ENCODE measurements at regions not wholly inside any gene's neighbourhood (a gene's known extent, or its start where the extent isn't known, plus 50 kb on each side); places are given as distances from the start of the nearest gene placed in this dataset.
"Not testable (repeated sequence)": the region's sequence is repeated elsewhere in the genome, so short reads cannot be mapped to it uniquely, and the experiment has no call there.

GRCh38 chr18:57882465-57882864 lies 79.3 kb upstream of the ATP8B1 start:
- no peaks in the 10 kb centered on the region for H3K36me3 ChIP-seq (replicated peaks; ENCODE audit: insufficient read depth, low read length)
- no peaks in the 10 kb centered on the region for H3K27me3 ChIP-seq (replicated peaks; ENCODE audit: insufficient read depth, low read length)
- no peaks in the 10 kb centered on the region for H3K79me2 ChIP-seq (ENCODE audit: low read length)
- no peak overlapping the region for H3K27ac ChIP-seq (ENCODE audit: low read length)
- no peak overlapping the region; the same call in 1 of the 2 replicates for H2AFZ ChIP-seq (ENCODE audit: low read length)
- TF ChIP-seq EZH2phosphoT487 (IDR thresholded peaks at IDR 0.05; ENCODE audit: low read length): no peak
- no peak for TF ChIP-seq EZH2 (optimal IDR thresholded peaks at IDR 0.05; ENCODE audit: low read depth, low read length)
- TF ChIP-seq CTCF (IDR thresholded peaks at IDR 0.05; ENCODE audit: low read length): no peak
- no peak overlapping the region for H3K4me3 ChIP-seq (ENCODE audit: low read length)
- peak overlapping the region; percentile 45; the same call in 1 of the 2 replicates for H3K4me2 ChIP-seq (ENCODE audit: low read depth, low read length)
- H3K9me2 ChIP-seq (replicated peaks; ENCODE audit: insufficient read depth, low read length): no peaks in the 10 kb centered on the region
- H3K4me1 ChIP-seq (ENCODE audit: low read length): 0 out of 2 replicates have a peak, but pooled peaks cover 3% of the 10 kb centered on the region
- DNase-seq: no peak
- no peak overlapping the region for H3K9ac ChIP-seq (ENCODE audit: low read length)
- no peaks in the 10 kb centered on the region for H3F3A ChIP-seq (ENCODE audit: insufficient read depth, low read length)
- H3K9me3 ChIP-seq (replicated peaks; ENCODE audit: insufficient read depth, low read length): no peaks in the 10 kb centered on the region
- no peaks in the 10 kb centered on the region for H4K20me1 ChIP-seq (ENCODE audit: insufficient read depth, low read length)

- Histone ChIP-seq H3K4me2 (ENCODE audit: low read depth, low read length) (peak overlapping the region; percentile 45; the same call in 1 of the 2 replicates), H3F3A (ENCODE audit: insufficient read depth, low read length) (no peaks in the 10 kb centered on the region), H3K9me3 (replicated peaks; ENCODE audit: insufficient read depth, low read length) (no peaks in the 10 kb centered on the region), H3K36me3 (replicated peaks; ENCODE audit: insufficient read depth, low read length) (no peaks in the 10 kb centered on the region), H3K79me2 (ENCODE audit: low read length) (no peaks in the 10 kb centered on the region), H3K27me3 (replicated peaks; ENCODE audit: insufficient read depth, low read length) (no peaks in the 10 kb centered on the region), H2AFZ (ENCODE audit: low read length) (peak overlapping the region; percentile 57), H3K9me2 (replicated peaks; ENCODE audit: insufficient read depth, low read length) (no peaks in the 10 kb centered on the region), H3K4me1 (ENCODE audit: low read length) (0 out of 2 replicates have a peak, but pooled peaks cover 3% of the 10 kb centered on the region), H3K4me3 (ENCODE audit: low read length) (peak overlapping the region; percentile 26; the same call in 1 of the 2 replicates), H3K9ac (ENCODE audit: low read length) (no peak overlapping the region), H3K27ac (ENCODE audit: low read length) (no peak overlapping the region), H4K20me1 (ENCODE audit: insufficient read depth, low read length) (no peaks in the 10 kb centered on the region)
- TF ChIP-seq CTCF (IDR thresholded peaks at IDR 0.05; ENCODE audit: low read length) (peak; percentile 93), EZH2 (optimal IDR thresholded peaks at IDR 0.05; ENCODE audit: low read depth, low read length) (no peak), EZH2phosphoT487 (IDR thresholded peaks at IDR 0.05; ENCODE audit: low read length) (no peak)
- peak; percentile 66 for DNase-seq
Observed at GRCh38 chr18:57881818-57882413, 78.8 kb upstream of the ATP8B1 start.

- not testable (repeated sequence) for H3K9ac ChIP-seq (ENCODE audit: low read length); H3K4me3 ChIP-seq (ENCODE audit: low read length); DNase-seq; H3K4me2 ChIP-seq (ENCODE audit: low read depth, low read length); H3K79me2 ChIP-seq (ENCODE audit: low read length); H3F3A ChIP-seq (ENCODE audit: insufficient read depth, low read length); H3K27ac ChIP-seq (ENCODE audit: low read length); H4K20me1 ChIP-seq (ENCODE audit: insufficient read depth, low read length); H2AFZ ChIP-seq (ENCODE audit: low read length); H3K27me3 ChIP-seq (replicated peaks; ENCODE audit: insufficient read depth, low read length); H3K36me3 ChIP-seq (replicated peaks; ENCODE audit: insufficient read depth, low read length); H3K9me2 ChIP-seq (replicated peaks; ENCODE audit: insufficient read depth, low read length); H3K9me3 ChIP-seq (replicated peaks; ENCODE audit: insufficient read depth, low read length); H3K4me1 ChIP-seq (ENCODE audit: low read length)
Observed at GRCh38 chr18:57879924-57880323, 76.8 kb upstream of the ATP8B1 start.

- Histone ChIP-seq H3K9me3 (replicated peaks; ENCODE audit: insufficient read depth, low read length) (no peaks in the 10 kb centered on the region; the same call in 1 of the 2 replicates), H3K4me3 (ENCODE audit: low read length) (no peak overlapping the region), H3K36me3 (replicated peaks; ENCODE audit: insufficient read depth, low read length) (no peaks in the 10 kb centered on the region), H3K27ac (ENCODE audit: low read length) (no peak overlapping the region), H4K20me1 (ENCODE audit: insufficient read depth, low read length) (no peaks in the 10 kb centered on the region), H3K9ac (ENCODE audit: low read length) (no peak overlapping the region), H3F3A (ENCODE audit: insufficient read depth, low read length) (no peaks in the 10 kb centered on the region), H3K9me2 (replicated peaks; ENCODE audit: insufficient read depth, low read length) (no peaks in the 10 kb centered on the region), H3K4me2 (ENCODE audit: low read depth, low read length) (no peak overlapping the region), H3K4me1 (ENCODE audit: low read length) (no peaks in the 10 kb centered on the region), H2AFZ (ENCODE audit: low read length) (no peak overlapping the region), H3K27me3 (replicated peaks; ENCODE audit: insufficient read depth, low read length) (no peaks in the 10 kb centered on the region), H3K79me2 (ENCODE audit: low read length) (no peaks in the 10 kb centered on the region)
- TF ChIP-seq EZH2 (optimal IDR thresholded peaks at IDR 0.05; ENCODE audit: low read depth, low read length) (no peak), EZH2phosphoT487 (IDR thresholded peaks at IDR 0.05; ENCODE audit: low read length) (no peak), CTCF (IDR thresholded peaks at IDR 0.05; ENCODE audit: low read length) (no peak)
- DNase-seq: no peak
Observed at GRCh38 chr18:57869221-57869620, 66.1 kb upstream of the ATP8B1 start.
